Spleen (tissue), 11 donors: ENCODE measurements at regions not wholly inside any gene's neighbourhood (a gene's known extent, or its start where the extent isn't known, plus 50 kb on each side); places are given as distances from the start of the nearest gene placed in this dataset.

Experiments used
- DNase-seq: peaks from one replicate; pipeline ENCODE4 v3.0.0-alpha.2; 2020
- H3K27ac ChIP-seq, 8 donors: fragments of 200-600 bp; sonication (generic) in 7 of 8; 1 replicate in 4 of 8; 2 replicates in 4 of 8; pipeline versions ENCODE4 v1.5.0 to v1.8.0; 2016 to 2021; ENCODE audit warnings: inconsistent platforms in 4 of 8, mild to moderate bottlenecking in 4 of 8, moderate library complexity in 1 of 8
- H3K27me3 ChIP-seq, 7 donors: fragments of 200-600 bp; sonication (generic) in 6 of 7; replicated peaks in 1 of 7; 1 replicate in 4 of 7; 2 replicates in 3 of 7; pipeline versions ENCODE4 v1.5.0 to v1.8.0; 2016 to 2021; ENCODE audit warnings: inconsistent platforms in 3 of 7, mild to moderate bottlenecking in 1 of 7
- H3K36me3 ChIP-seq, 6 donors: fragments of 200-600 bp; sonication (generic) in 5 of 6; 1 replicate in 4 of 6; 2 replicates in 2 of 6; pipeline versions ENCODE4 v1.5.0 to v1.8.0; 2016 to 2021; ENCODE audit warnings: inconsistent platforms in 2 of 6
- H3K4me1 ChIP-seq, 6 donors: fragments of 200-600 bp; sonication (generic) in 5 of 6; 1 replicate in 3 of 6; 2 replicates in 3 of 6; pipeline versions ENCODE4 v1.5.0 to v1.8.0; 2016 to 2021; ENCODE audit warnings: inconsistent platforms in 3 of 6
- H3K4me3 ChIP-seq, 8 donors: fragments of 200-600 bp; sonication (generic) in 7 of 8; 1 replicate in 4 of 8; 2 replicates in 4 of 8; pipeline versions ENCODE4 v1.5.0 to v1.8.0; 2016 to 2021; ENCODE audit warnings: inconsistent platforms in 4 of 8, mild to moderate bottlenecking in 4 of 8, moderate library complexity in 2 of 8
- H3K9me3 ChIP-seq, 8 donors: fragments of 200-600 bp; sonication (generic) in 7 of 8; 1 replicate in 4 of 8; 2 replicates in 4 of 8; pipeline versions ENCODE4 v1.5.0 to v1.8.0; 2016 to 2021; ENCODE audit warnings: inconsistent platforms in 4 of 8
- POLR2A ChIP-seq, 3 donors: fragments of 450-650 bp; IDR thresholded peaks; one replicate each; pipeline ENCODE4 v1.5.1; 2017; ENCODE audit warnings: antibody characterized with exemption in 3 of 3, mild to moderate bottlenecking in 1 of 3
- POLR2AphosphoS5 ChIP-seq, 3 donors: sonication (generic); formaldehyde crosslinking; IDR thresholded peaks; one replicate each; pipeline ENCODE4 v1.5.1; 2017; ENCODE audit warnings: antibody characterized with exemption in 3 of 3
- WGBS, 5 donors: extraction: QIAGEN DNeasy Blood & Tissue Kit in 3 of 5; methylation state at CpG; one replicate each; pipeline versions ENCODE4 v1.1.5 to v1.1.7; 2013 to 2018; 5-methylcytosine and 5-hydroxymethylcytosine counted together
- intact Hi-C: fragments of 100-400 bp; cut with DNase I; formaldehyde crosslinking; loops from one replicate; pipeline ENCODE4 v1.15.0; 2023; ENCODE audit warnings: low total_unique reads
- TF ChIP-seq, protein P1 (sequence below), 11 experiments: fragments of 200-600 bp in 7 of 11; fragments of 450-650 bp in 4 of 11; sonication (generic) in 4 of 11; IDR thresholded peaks in 8 of 11; conservative IDR thresholded peaks in 3 of 11; 1 replicate in 7 of 11; 2 replicates in 4 of 11; pipeline versions ENCODE4 v1.4.0 to v1.8.0; 2016 to 2021; ENCODE audit warnings: antibody characterized with exemption in 11 of 11, inconsistent platforms in 4 of 11, mild to moderate bottlenecking in 1 of 11
- donor health status: healthy with polysubstance abuse.
- donor health status: DM: no; HTN: no; CAD: no; lungs with moderate emphysema.
- donor health status: DM: no; HTN: no; CAD: no.
- donor health status: Bipolar disorder and iron deficiency.
- donor health status: healthy.
- donor health status: DM: no; HTN: no; CAD: no.
- donor health status: DM: yes; HTN: yes; CAD: no.

DNA sequence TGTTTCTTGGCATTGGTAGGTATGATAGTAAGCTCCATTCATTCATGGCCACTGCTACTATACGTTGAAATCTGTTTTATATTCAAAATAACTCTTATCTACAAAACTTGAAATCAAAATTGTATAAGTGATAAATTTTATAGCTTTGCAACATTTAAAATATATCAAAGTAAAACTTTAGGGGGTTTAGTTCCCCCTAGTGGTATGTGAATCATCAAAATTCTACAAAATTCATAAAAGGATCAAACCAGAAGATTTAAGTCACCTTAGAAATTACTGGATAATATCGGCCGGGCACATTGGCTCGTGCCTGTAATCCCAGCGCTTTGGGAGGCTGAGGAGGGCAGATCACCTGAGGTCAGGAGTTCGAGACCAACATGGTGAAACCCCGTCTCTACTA lies 243.0 kb upstream of the CDH18 start:
- no peak for DNase-seq
- Histone ChIP-seq H3K27ac (no peak overlapping the region), H3K4me3 (no peak overlapping the region), H3K4me1 (no peaks in the 10 kb centered on the region), H3K36me3 (no peaks in the 10 kb centered on the region), H3K27me3 (no peaks in the 10 kb centered on the region), H3K9me3 (peaks cover 0 to 16% (median 7%) of the 10 kb centered on the region in 8 donors)
- TF ChIP-seq POLR2A (IDR thresholded peaks at IDR 0.05) (no peak), POLR2AphosphoS5 (IDR thresholded peaks at IDR 0.05) (no peak)
- TF ChIP-seq, protein P1, sequence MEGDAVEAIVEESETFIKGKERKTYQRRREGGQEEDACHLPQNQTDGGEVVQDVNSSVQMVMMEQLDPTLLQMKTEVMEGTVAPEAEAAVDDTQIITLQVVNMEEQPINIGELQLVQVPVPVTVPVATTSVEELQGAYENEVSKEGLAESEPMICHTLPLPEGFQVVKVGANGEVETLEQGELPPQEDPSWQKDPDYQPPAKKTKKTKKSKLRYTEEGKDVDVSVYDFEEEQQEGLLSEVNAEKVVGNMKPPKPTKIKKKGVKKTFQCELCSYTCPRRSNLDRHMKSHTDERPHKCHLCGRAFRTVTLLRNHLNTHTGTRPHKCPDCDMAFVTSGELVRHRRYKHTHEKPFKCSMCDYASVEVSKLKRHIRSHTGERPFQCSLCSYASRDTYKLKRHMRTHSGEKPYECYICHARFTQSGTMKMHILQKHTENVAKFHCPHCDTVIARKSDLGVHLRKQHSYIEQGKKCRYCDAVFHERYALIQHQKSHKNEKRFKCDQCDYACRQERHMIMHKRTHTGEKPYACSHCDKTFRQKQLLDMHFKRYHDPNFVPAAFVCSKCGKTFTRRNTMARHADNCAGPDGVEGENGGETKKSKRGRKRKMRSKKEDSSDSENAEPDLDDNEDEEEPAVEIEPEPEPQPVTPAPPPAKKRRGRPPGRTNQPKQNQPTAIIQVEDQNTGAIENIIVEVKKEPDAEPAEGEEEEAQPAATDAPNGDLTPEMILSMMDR (IDR thresholded peaks at IDR 0.05 in 8 of 11, conservative IDR thresholded peaks at IDR 0.05 in 3 of 11), result no peak
- intact Hi-C loops, result no loop called here
- WGBS, 5 donors, result 78 to 86% (median 82%) methylated on average over 7 of the region's 7 CpGs

DNA sequence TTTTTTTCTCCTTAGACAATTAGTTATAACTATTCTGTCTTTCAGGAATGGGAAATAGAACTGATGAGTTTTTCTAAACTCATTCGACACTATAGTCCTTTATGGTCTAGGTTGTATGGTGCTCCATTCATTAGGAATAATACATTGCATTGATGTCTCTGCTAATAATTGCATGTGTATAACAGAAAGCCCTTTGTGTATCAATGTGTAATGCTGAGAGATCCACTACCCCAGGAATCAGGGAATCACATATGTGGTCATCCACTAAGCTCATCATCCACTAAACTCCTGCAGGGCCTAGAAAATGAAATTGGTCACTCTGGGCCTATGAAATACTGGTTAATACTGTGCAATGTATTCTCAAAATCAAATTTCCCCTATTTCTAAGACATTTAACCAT lies 242.0 kb upstream of the CDH18 start:
- 70 to 98% (median 89%) methylated on average over 1 of the region's 1 CpG for WGBS, 5 donors
- Histone ChIP-seq H3K27me3 (no peaks in the 10 kb centered on the region), H3K9me3 (peaks cover 0 to 10% (median under 1%) of the 10 kb centered on the region in 8 donors), H3K4me3 (no peak overlapping the region), H3K4me1 (no peaks in the 10 kb centered on the region), H3K27ac (no peak overlapping the region), H3K36me3 (no peaks in the 10 kb centered on the region)
- intact Hi-C loops, result no loop called here
- DNase-seq, result no peak
- no peak for TF ChIP-seq POLR2A (IDR thresholded peaks at IDR 0.05)
- TF ChIP-seq, protein P1 (IDR thresholded peaks at IDR 0.05 in 8 of 11, conservative IDR thresholded peaks at IDR 0.05 in 3 of 11), result no peak
- no peak for TF ChIP-seq POLR2AphosphoS5 (IDR thresholded peaks at IDR 0.05)

DNA sequence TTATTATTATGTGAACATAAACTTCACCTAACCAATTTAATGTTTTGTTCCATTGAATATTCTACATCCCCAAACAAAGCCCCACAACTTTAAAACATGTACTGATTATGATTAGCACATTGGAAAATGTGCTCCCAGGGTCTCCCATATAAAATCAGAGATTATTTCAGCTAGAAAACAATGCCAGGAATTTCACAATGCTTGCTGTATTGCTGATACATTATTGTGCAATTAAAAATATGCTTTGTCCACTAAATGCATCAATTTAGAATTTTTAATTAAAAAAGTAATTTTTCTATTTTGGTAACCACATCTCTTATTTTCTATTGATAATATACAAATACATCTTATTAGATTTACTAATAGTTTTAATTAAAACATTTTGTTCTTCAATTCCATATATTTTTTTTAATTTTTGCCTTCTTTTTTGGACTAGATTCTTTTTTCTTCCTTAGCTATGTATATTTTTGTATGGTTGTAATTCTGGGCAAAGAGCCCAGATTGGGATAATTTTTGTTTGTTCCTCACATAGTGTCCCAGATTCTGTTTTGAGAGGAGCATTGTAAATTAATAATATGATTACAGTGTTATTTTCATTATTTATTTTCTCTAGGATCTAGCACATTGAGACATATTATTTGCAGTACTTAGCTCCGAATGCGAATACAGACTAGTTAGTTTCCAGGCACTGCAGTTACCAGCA lies 241.5 kb upstream of the CDH18 start:
- DNase-seq, result no peak
- intact Hi-C loops, result no loop called here
- Histone ChIP-seq H3K27ac (no peak overlapping the region), H3K27me3 (no peaks in the 10 kb centered on the region), H3K36me3 (no peaks in the 10 kb centered on the region), H3K4me3 (no peak overlapping the region), H3K4me1 (no peaks in the 10 kb centered on the region), H3K9me3 (peaks cover 0 to 10% (median under 1%) of the 10 kb centered on the region in 8 donors)
- TF ChIP-seq POLR2AphosphoS5 (IDR thresholded peaks at IDR 0.05) (no peak), POLR2A (IDR thresholded peaks at IDR 0.05) (no peak)
- TF ChIP-seq, protein P1 (IDR thresholded peaks at IDR 0.05 in 8 of 11, conservative IDR thresholded peaks at IDR 0.05 in 3 of 11), result no peak
- 78 to 93% (median 86%) methylated on average over 2 of the region's 2 CpGs for WGBS, 5 donors

DNA sequence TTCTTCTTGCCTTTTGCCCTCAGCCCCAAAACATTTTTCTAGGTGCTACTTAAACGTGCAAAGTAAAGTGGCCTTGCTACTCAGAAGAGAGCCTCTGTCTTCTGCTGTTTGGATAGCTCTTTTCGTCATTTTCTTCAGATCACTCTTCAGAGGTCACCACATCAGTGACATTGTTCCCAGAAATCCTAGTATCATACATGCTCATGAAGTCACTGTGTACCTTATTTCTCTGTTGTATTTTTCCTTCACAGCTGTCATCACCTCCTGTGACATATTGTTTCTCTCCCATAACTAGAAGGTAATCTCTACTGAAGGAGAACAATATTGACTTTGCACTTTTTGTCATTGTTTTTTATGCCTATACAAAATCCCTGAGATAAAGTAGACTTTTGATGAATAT lies 237.0 kb upstream of the CDH18 start:
- Histone ChIP-seq H3K27me3 (no peaks in the 10 kb centered on the region), H3K36me3 (no peaks in the 10 kb centered on the region), H3K27ac (no peak overlapping the region), H3K4me3 (no peak overlapping the region), H3K4me1 (no peaks in the 10 kb centered on the region), H3K9me3 (peaks cover 0 to 6% (median 0%) of the 10 kb centered on the region in 8 donors)
- no peak for DNase-seq
- TF ChIP-seq, protein P1 (IDR thresholded peaks at IDR 0.05 in 8 of 11, conservative IDR thresholded peaks at IDR 0.05 in 3 of 11), result no peak
- no peak for TF ChIP-seq POLR2AphosphoS5 (IDR thresholded peaks at IDR 0.05)
- no peak for TF ChIP-seq POLR2A (IDR thresholded peaks at IDR 0.05)
- WGBS, 5 donors, result 66 to 87% (median 76%) methylated on average over 2 of the region's 2 CpGs
- intact Hi-C loops, result no loop called here
